Liver (tissue), 8 donors: ENCODE measurements at regions not wholly inside any gene's neighbourhood (a gene's known extent, or its start where the extent isn't known, plus 50 kb on each side); places are given as distances from the start of the nearest gene placed in this dataset.

ENCODE experiments used
- DNase-seq: peaks from one replicate; pipeline ENCODE4 v3.0.0-alpha.2; 2017; ENCODE audit warnings: low spot score
- H3K27ac ChIP-seq, 2 donors: one replicate each; pipeline ENCODE4 v1.7.0; 2013; ENCODE audit warnings: inconsistent platforms in 2 of 2, low read length in 2 of 2, control low read depth in 1 of 2, low read depth in 1 of 2, mild to moderate bottlenecking in 1 of 2
- H3K27me3 ChIP-seq, 4 donors: one replicate each; pipeline versions ENCODE4 v1.6.1 to v1.7.0; 2013; ENCODE audit warnings: low read length in 3 of 4, inconsistent platforms in 1 of 4, mild to moderate bottlenecking in 1 of 4, moderate library complexity in 1 of 4; ENCODE audit not compliant: control insufficient read depth in 4 of 4, insufficient read depth in 4 of 4
- H3K36me3 ChIP-seq, 4 donors: one replicate each; pipeline versions ENCODE4 v1.6.1 to v1.7.0; 2013; ENCODE audit warnings: low read length in 3 of 4, mild to moderate bottlenecking in 3 of 4, low read depth in 1 of 4, moderate library complexity in 1 of 4; ENCODE audit not compliant: control insufficient read depth in 4 of 4, insufficient read depth in 3 of 4
- H3K4me1 ChIP-seq, 4 donors: one replicate each; pipeline versions ENCODE4 v1.6.1 to v1.7.0; 2013; ENCODE audit warnings: low read length in 3 of 4, mild to moderate bottlenecking in 3 of 4, moderate library complexity in 1 of 4; ENCODE audit not compliant: control insufficient read depth in 4 of 4, insufficient read depth in 4 of 4
- H3K4me3 ChIP-seq, 3 donors: one replicate each; pipeline versions ENCODE4 v1.6.1 to v1.7.0; 2013; ENCODE audit warnings: low read length in 3 of 3, control low read depth in 1 of 3, low read depth in 1 of 3, mild to moderate bottlenecking in 1 of 3
- H3K9ac ChIP-seq, 2 donors: one replicate each; pipeline ENCODE4 v1.7.0; 2013; ENCODE audit warnings: low read length in 2 of 2, mild to moderate bottlenecking in 2 of 2, moderate library complexity in 2 of 2, control low read depth in 1 of 2, low read depth in 1 of 2
- H3K9me3 ChIP-seq, 4 donors: one replicate each; pipeline versions ENCODE4 v1.6.1 to v1.7.0; 2013; ENCODE audit warnings: low read length in 3 of 4; ENCODE audit not compliant: control insufficient read depth in 4 of 4
- CTCF ChIP-seq: fragments of 150-350 bp; IDR thresholded peaks from 2 replicates; pipeline ENCODE4 v1.5.1; 2017; ENCODE audit warnings: improper control_type of control experiment, low read depth, low read length; ENCODE audit not compliant: missing input control
- EGR1 ChIP-seq, 2 donors: IDR thresholded peaks; 2 replicates each; pipeline ENCODE4 v1.6.1; 2016 to 2018; ENCODE audit warnings: antibody characterized with exemption in 2 of 2, low read depth in 2 of 2
- FOXA1 ChIP-seq: IDR thresholded peaks from 2 replicates; pipeline ENCODE4 v1.6.1; 2016; ENCODE audit warnings: antibody characterized with exemption
- HNF4A ChIP-seq, 2 donors: conservative IDR thresholded peaks; 2 replicates each; pipeline ENCODE4 v1.6.1; 2016; ENCODE audit warnings: antibody characterized with exemption in 2 of 2, mild to moderate bottlenecking in 2 of 2
- HNF4G ChIP-seq: IDR thresholded peaks from 2 replicates; pipeline ENCODE4 v1.6.1; 2016; ENCODE audit warnings: antibody characterized with exemption
- MAX ChIP-seq: IDR thresholded peaks from 2 replicates; pipeline ENCODE4 v1.6.1; 2016; ENCODE audit warnings: antibody characterized with exemption
- NR2F2 ChIP-seq: IDR thresholded peaks from 2 replicates; pipeline ENCODE4 v1.6.1; 2016; ENCODE audit warnings: antibody characterized with exemption
- RAD21 ChIP-seq, 2 donors: IDR thresholded peaks; 2 replicates each; pipeline ENCODE4 v1.6.1; 2016; ENCODE audit warnings: antibody characterized with exemption in 2 of 2, mild to moderate bottlenecking in 2 of 2
- REST ChIP-seq: IDR thresholded peaks from 2 replicates; pipeline ENCODE4 v1.6.1; 2016; ENCODE audit warnings: antibody characterized with exemption, mild to moderate bottlenecking
- RXRA ChIP-seq, 2 donors: IDR thresholded peaks; 2 replicates each; pipeline ENCODE4 v1.6.1; 2017 to 2018; ENCODE audit warnings: antibody characterized with exemption in 2 of 2, mild to moderate bottlenecking in 1 of 2
- SP1 ChIP-seq: IDR thresholded peaks from 2 replicates; pipeline ENCODE4 v1.6.1; 2018; ENCODE audit warnings: antibody characterized with exemption, mild to moderate bottlenecking
- TAF1 ChIP-seq: conservative IDR thresholded peaks from 2 replicates; pipeline ENCODE4 v1.6.1; 2016; ENCODE audit warnings: antibody characterized with exemption, mild to moderate bottlenecking
- YY1 ChIP-seq: IDR thresholded peaks from 2 replicates; pipeline ENCODE4 v1.6.1; 2016; ENCODE audit warnings: antibody characterized with exemption, mild to moderate bottlenecking
- WGBS: extraction: QIAGEN DNeasy Blood & Tissue Kit; methylation state at CpG from one replicate; pipeline ENCODE4 v1.1.7; 2013; 5-methylcytosine and 5-hydroxymethylcytosine counted together
- donor health status: healthy.
- donor health status: healthy.
- donor health status: healthy.
- donor health status: healthy.
- donor health status: healthy.

DNA sequence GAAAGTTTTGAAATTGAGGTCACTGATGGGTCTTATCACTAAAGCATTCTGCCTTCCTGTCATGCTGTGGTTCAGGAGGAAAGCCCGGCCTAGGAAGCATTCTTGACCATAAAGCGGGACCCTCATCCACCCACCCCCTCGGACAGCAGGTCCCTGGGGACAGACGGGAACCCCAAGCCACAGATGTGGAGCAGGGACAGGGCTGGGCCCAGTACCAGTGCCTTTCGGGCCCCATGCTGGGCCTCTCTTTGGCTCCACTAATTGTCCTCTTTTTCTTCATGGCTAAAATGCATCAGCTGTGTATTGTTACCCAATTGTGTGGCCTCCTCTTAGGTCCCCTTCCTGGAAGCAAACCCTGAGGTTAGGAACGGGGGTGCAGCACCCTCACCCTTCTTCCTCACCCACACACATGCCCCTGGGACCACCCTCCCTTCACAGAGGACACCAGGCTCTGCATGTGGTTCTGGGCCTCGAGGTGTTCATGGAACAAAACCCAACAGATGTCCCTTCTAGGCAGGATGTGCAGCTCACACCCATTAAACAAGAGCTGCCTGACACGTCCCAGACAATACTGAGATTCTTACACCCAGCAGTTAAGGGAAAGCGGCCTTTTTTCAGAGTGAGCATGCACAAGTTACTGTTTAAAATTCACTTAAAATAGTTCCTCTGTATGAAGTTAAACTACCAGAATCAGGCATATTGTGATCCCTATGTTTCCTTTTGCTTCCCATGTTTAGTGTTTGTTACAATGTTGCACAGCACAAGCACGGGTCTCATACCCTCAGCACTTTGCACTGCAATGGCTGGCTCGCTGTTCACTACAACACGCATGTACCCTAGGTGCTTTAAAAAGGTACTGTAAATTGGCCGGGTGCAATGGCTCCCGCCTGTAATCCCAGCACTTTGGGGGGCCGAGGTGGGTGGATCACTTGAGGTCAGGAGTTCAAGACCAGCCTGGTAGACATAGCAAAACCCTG lies 807.6 kb downstream of the BRD1 start:
- Histone ChIP-seq H3K9me3 (no peaks in the 10 kb centered on the region), H3K9ac (no peak overlapping the region), H3K4me1 (no peaks in the 10 kb centered on the region), H3K36me3 (no peaks in the 10 kb centered on the region), H3K27me3 (peaks cover 0 to 3% (median 1%) of the 10 kb centered on the region in 4 donors), H3K27ac (no peak overlapping the region), H3K4me3 (no peak overlapping the region)
- no peak for DNase-seq
- TF ChIP-seq HNF4G: no peak
- TF ChIP-seq HNF4A (conservative IDR thresholded peaks at IDR 0.05): no peak
- no peak for TF ChIP-seq CTCF
- no peak for TF ChIP-seq TAF1
- TF ChIP-seq FOXA1: no peak
- no peak for TF ChIP-seq EGR1 (IDR thresholded peaks at IDR 0.05; ENCODE audit: low read depth in 2 of 2)
- no peak for TF ChIP-seq NR2F2
- no peak for TF ChIP-seq RAD21 (IDR thresholded peaks at IDR 0.05)
- no peak for TF ChIP-seq SP1
- no peak for TF ChIP-seq MAX
- TF ChIP-seq RXRA (IDR thresholded peaks at IDR 0.05): no peak
- WGBS: 78% methylated on average over 15 of the region's 15 CpGs

DNA sequence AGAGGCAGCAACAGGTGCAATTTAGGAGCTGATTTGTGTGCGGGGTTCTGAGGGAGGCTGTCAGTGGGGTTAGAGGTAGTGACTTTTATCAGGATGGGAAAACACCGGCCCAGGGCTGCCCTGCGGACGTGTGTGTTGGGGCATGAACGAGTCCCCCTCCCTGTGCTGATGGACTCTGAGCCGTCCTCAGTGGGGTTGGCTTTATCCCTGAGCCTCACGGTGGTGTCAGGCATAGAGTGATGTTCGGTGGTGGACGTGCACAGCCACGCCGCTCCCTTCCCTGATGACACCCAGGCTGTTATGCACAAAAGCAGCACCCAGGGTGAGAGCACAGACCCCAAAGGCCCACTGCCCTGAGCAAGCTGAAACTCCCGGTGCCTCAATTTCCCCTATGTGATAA lies 809.1 kb downstream of the BRD1 start:
- Histone ChIP-seq H3K9ac (no peak overlapping the region), H3K4me3 (no peak overlapping the region), H3K27me3 (peaks cover 0 to 3% (median 1%) of the 10 kb centered on the region in 4 donors), H3K4me1 (no peaks in the 10 kb centered on the region), H3K27ac (no peak overlapping the region), H3K9me3 (no peaks in the 10 kb centered on the region), H3K36me3 (no peaks in the 10 kb centered on the region)
- TF ChIP-seq RAD21 (IDR thresholded peaks at IDR 0.05): no peak
- no peak for TF ChIP-seq YY1
- TF ChIP-seq RXRA (IDR thresholded peaks at IDR 0.05): no peak
- TF ChIP-seq REST: no peak
- WGBS: 77% methylated on average over 12 of the region's 12 CpGs
- no peak for DNase-seq
